DOHH2 (cell line): ENCODE measurements at regions not wholly inside any gene's neighbourhood (a gene's known extent, or its start where the extent isn't known, plus 50 kb on each side); places are given as distances from the start of the nearest gene placed in this dataset.

Experiments
- H3F3A ChIP-seq: fragments of 200-600 bp; sonication (generic), shearing (Covaris generic); 2 replicates; pipeline ENCODE4 v1.6.0; 2016; ENCODE audit warnings: antibody characterized with exemption, mild to moderate bottlenecking; ENCODE audit not compliant: control insufficient read depth, insufficient read depth
- H3K27ac ChIP-seq: fragments of 200-600 bp; sonication (generic); 2 replicates; pipeline ENCODE4 v1.5.1; 2014; ENCODE audit warnings: low read depth, mild to moderate bottlenecking, low read length, moderate library complexity
- H3K27me3 ChIP-seq: fragments of 200-600 bp; sonication (generic); 2 replicates; pipeline ENCODE4 v1.6.1; 2014; ENCODE audit warnings: mild to moderate bottlenecking, low read length, mixed read lengths; ENCODE audit not compliant: control insufficient read depth
- H3K36me3 ChIP-seq: fragments of 200-600 bp; sonication (generic); 2 replicates; pipeline ENCODE4 v1.6.1; 2014; ENCODE audit warnings: mild to moderate bottlenecking, low read length, moderate library complexity, mixed read lengths; ENCODE audit not compliant: control insufficient read depth
- H3K4me1 ChIP-seq: fragments of 200-600 bp; sonication (generic); 2 replicates; pipeline ENCODE4 v1.6.1; 2014; ENCODE audit warnings: mild to moderate bottlenecking, low read length, mixed read lengths; ENCODE audit not compliant: control insufficient read depth
- H3K4me2 ChIP-seq: fragments of 200-600 bp; sonication (generic); 2 replicates; pipeline ENCODE4 v1.6.0; 2014; ENCODE audit warnings: mild to moderate bottlenecking, low read length, moderate library complexity
- H3K4me3 ChIP-seq: fragments of 200-600 bp; sonication (generic); 2 replicates; pipeline ENCODE4 v1.5.1; 2014; ENCODE audit warnings: mild to moderate bottlenecking, low read length, mixed read lengths
- H3K79me2 ChIP-seq: fragments of 200-600 bp; sonication (generic); 2 replicates; pipeline ENCODE4 v1.6.1; 2014; ENCODE audit warnings: mild to moderate bottlenecking, low read length, mixed read lengths; ENCODE audit not compliant: control insufficient read depth
- H3K9me2 ChIP-seq: fragments of 200-600 bp; sonication (generic); replicated peaks from 2 replicates; pipeline ENCODE4 v1.6.1; 2014; ENCODE audit warnings: mild to moderate bottlenecking, low read length, mixed read lengths; ENCODE audit not compliant: control insufficient read depth
- H3K9me3 ChIP-seq: fragments of 200-600 bp; sonication (generic); 2 replicates; pipeline ENCODE4 v1.6.1; 2014; ENCODE audit warnings: antibody characterized with exemption, low read length, mixed read lengths; ENCODE audit not compliant: control insufficient read depth, insufficient read depth
- H4K20me1 ChIP-seq: fragments of 200-600 bp; sonication (generic); 2 replicates; pipeline ENCODE4 v1.6.0; 2014; ENCODE audit warnings: low read depth, mild to moderate bottlenecking, antibody characterized with exemption, low read length, moderate library complexity; ENCODE audit not compliant: control insufficient read depth, insufficient read depth
- EZH2phosphoT487 ChIP-seq: fragments of 200-600 bp; sonication (generic); IDR thresholded peaks from 2 replicates; pipeline ENCODE4 v1.6.1; 2017; ENCODE audit warnings: borderline replicate concordance, mild to moderate bottlenecking, antibody characterized with exemption, low read length, moderate library complexity, mixed read lengths
- TF ChIP-seq, protein P1 (sequence below): fragments of 200-600 bp; sonication (generic); IDR thresholded peaks from one replicate; pipeline ENCODE4 v1.5.1; 2014; ENCODE audit warnings: antibody characterized with exemption, mild to moderate bottlenecking, low read depth, low read length; ENCODE audit not compliant: poor library complexity, severe bottlenecking

DNA sequence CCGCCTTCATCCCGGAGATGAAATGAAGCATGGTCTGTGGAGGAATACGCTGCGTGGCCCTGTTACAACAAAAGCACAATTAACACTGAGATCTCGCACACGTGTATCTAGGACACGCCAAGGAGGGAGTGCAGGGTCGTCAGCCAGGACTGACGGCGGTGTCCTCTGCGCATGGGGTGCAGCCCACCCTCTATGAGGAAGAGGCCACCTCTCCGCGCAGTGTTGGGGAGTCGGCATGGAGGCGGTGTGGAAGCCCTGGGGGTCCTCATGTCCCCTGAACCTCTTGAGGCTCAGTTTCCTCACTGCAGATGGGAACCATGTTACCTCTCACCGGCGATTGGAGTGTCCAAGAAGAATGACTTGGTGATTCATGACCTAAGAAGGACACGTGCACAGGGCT is 86.0 kb upstream of the ZNF236 start:
- TF ChIP-seq, protein P1, sequence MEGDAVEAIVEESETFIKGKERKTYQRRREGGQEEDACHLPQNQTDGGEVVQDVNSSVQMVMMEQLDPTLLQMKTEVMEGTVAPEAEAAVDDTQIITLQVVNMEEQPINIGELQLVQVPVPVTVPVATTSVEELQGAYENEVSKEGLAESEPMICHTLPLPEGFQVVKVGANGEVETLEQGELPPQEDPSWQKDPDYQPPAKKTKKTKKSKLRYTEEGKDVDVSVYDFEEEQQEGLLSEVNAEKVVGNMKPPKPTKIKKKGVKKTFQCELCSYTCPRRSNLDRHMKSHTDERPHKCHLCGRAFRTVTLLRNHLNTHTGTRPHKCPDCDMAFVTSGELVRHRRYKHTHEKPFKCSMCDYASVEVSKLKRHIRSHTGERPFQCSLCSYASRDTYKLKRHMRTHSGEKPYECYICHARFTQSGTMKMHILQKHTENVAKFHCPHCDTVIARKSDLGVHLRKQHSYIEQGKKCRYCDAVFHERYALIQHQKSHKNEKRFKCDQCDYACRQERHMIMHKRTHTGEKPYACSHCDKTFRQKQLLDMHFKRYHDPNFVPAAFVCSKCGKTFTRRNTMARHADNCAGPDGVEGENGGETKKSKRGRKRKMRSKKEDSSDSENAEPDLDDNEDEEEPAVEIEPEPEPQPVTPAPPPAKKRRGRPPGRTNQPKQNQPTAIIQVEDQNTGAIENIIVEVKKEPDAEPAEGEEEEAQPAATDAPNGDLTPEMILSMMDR: no peak
- TF ChIP-seq EZH2phosphoT487: no peak
- no peaks in the 10 kb centered on the region for H4K20me1 ChIP-seq
- peaks cover 7% of the 10 kb centered on the region; the same call in 1 of the 2 replicates for H3K9me3 ChIP-seq
- no peaks in the 10 kb centered on the region for H3K9me2 ChIP-seq
- H3K79me2 ChIP-seq: no peaks in the 10 kb centered on the region
- H3K27ac ChIP-seq: no peak overlapping the region
- no peaks in the 10 kb centered on the region for H3K27me3 ChIP-seq
- H3K4me3 ChIP-seq: no peak overlapping the region
- H3K4me2 ChIP-seq: no peak overlapping the region
- H3K36me3 ChIP-seq: no peaks in the 10 kb centered on the region
- no peaks in the 10 kb centered on the region for H3K4me1 ChIP-seq
- H3F3A ChIP-seq: no peaks in the 10 kb centered on the region

DNA sequence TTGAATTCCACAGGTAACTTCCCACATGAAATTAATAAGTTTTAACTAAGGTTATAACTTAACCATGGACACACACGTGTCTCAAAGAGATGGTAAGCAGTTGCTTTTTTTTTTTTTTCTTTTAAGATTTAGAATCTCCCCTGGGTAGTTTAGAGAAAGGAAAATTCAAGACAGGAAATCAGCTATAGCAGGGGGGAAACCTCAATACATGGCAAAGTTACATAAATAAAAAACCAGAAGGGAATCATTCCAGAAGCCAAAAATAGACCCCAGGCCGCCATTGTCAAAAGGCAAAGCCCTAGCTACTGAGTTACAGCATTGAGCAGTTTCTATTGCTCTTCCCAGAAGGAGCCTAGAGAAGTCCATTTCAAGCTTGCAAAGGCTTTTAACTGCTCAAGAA is 91.5 kb upstream of the ZNF236 start:
- Histone ChIP-seq H3K27me3 (peaks cover 4% of the 10 kb centered on the region; the same call in 1 of the 2 replicates), H3K4me2 (no peak overlapping the region), H3K4me3 (no peak overlapping the region), H4K20me1 (no peaks in the 10 kb centered on the region), H3K4me1 (no peaks in the 10 kb centered on the region), H3K9me3 (no peaks in the 10 kb centered on the region), H3K36me3 (no peaks in the 10 kb centered on the region), H3K79me2 (no peaks in the 10 kb centered on the region), H3F3A (no peaks in the 10 kb centered on the region), H3K9me2 (no peaks in the 10 kb centered on the region), H3K27ac (no peak overlapping the region)
- TF ChIP-seq, protein P1: no peak

DNA sequence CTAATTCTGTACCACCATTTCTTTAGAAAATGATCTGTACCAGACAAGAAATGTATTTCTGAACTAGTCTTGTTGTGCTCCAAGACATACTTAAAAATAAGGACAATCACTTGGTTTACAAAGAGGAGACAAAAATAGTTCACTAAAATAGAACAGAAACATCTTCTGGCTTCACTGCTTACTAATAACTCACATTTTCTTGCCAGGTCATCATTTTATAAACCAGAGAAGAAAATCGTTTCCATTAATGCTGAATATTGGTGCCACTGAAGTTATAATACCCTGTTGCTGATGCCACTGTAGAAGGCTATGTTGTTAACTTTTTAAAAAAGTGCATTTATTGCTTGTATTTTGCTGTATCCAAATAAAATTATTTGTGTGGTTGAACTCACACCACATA is 94.8 kb upstream of the ZNF236 start:
- Histone ChIP-seq H3K4me3 (no peak overlapping the region), H3K9me3 (no peaks in the 10 kb centered on the region), H3K36me3 (no peaks in the 10 kb centered on the region), H3K4me1 (no peaks in the 10 kb centered on the region), H3F3A (no peaks in the 10 kb centered on the region), H3K9me2 (no peaks in the 10 kb centered on the region), H4K20me1 (no peaks in the 10 kb centered on the region), H3K27ac (no peak overlapping the region), H3K4me2 (no peak overlapping the region), H3K79me2 (no peaks in the 10 kb centered on the region), H3K27me3 (peaks cover 4% of the 10 kb centered on the region; the same call in 1 of the 2 replicates)
- TF ChIP-seq EZH2phosphoT487: no peak

DNA sequence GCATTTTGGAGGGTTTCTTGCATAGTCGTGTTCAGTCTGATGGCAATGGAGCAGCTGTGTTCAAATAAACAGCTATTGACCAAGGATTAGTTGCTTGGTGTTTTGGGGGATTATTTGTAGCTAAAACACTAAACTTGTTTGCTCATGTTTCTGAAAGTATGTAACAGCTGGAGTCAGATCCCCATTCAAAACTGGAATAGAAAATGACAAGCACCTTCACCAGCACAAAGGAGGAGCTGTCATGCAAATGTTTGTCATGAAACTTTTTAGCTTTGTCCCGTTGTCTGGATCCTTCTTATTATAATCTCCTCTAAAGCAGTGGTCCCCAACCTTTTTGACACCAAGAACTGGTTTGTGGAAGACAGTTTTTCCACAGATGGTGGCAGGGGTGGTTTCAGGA is 96.9 kb upstream of the ZNF236 start:
- no peaks in the 10 kb centered on the region for H3F3A ChIP-seq
- H3K4me3 ChIP-seq: no peak overlapping the region
- H3K27me3 ChIP-seq: peaks cover 6% of the 10 kb centered on the region; the same call in 1 of the 2 replicates
- H3K4me2 ChIP-seq: no peak overlapping the region
- no peaks in the 10 kb centered on the region for H3K79me2 ChIP-seq
- H3K27ac ChIP-seq: no peak overlapping the region
- no peaks in the 10 kb centered on the region for H3K9me2 ChIP-seq
- TF ChIP-seq, protein P1: no peak
- no peak for TF ChIP-seq EZH2phosphoT487
- H3K36me3 ChIP-seq: no peaks in the 10 kb centered on the region
- H3K4me1 ChIP-seq: no peaks in the 10 kb centered on the region
- H3K9me3 ChIP-seq: no peaks in the 10 kb centered on the region
- no peaks in the 10 kb centered on the region for H4K20me1 ChIP-seq
